Tibial nerve (tissue), 4 donors: ENCODE measurements at regions not wholly inside any gene's neighbourhood (a gene's known extent, or its start where the extent isn't known, plus 50 kb on each side); places are given as distances from the start of the nearest gene placed in this dataset.
"Not testable (repeated sequence)": the region's sequence is repeated elsewhere in the genome, so short reads cannot be mapped to it uniquely, and the experiment has no call there.

Experiments
- DNase-seq, 2 donors: peaks; one replicate each; pipeline ENCODE4 v3.0.0-alpha.2; 2019; ENCODE audit warnings: low spot score in 2 of 2
- H3K27ac ChIP-seq, 4 donors: fragments of 200-600 bp; sonication (generic) in 3 of 4; one replicate each; pipeline ENCODE4 v1.5.1; 2017 to 2019; ENCODE audit warnings: mild to moderate bottlenecking in 1 of 4
- H3K27me3 ChIP-seq, 2 donors: fragments of 200-600 bp; sonication (generic) in 1 of 2; one replicate each; pipeline versions ENCODE4 v1.5.1 to v1.6.0; 2017 to 2019
- H3K36me3 ChIP-seq, 3 donors: fragments of 200-600 bp; sonication (generic); one replicate each; pipeline ENCODE4 v1.5.1; 2018 to 2019
- H3K4me1 ChIP-seq, 4 donors: fragments of 200-600 bp; sonication (generic) in 3 of 4; one replicate each; pipeline ENCODE4 v1.5.1; 2017 to 2019
- H3K4me3 ChIP-seq, 4 donors: fragments of 200-600 bp; sonication (generic) in 3 of 4; one replicate each; pipeline ENCODE4 v1.5.1; 2017 to 2019; ENCODE audit warnings: mild to moderate bottlenecking in 1 of 4, moderate library complexity in 1 of 4
- H3K9me3 ChIP-seq, 4 donors: fragments of 200-600 bp; sonication (generic) in 3 of 4; one replicate each; pipeline ENCODE4 v1.5.1; 2017 to 2019
- CTCF ChIP-seq, 5 experiments: fragments of 200-600 bp in 3 of 5; fragments of 450-650 bp in 2 of 5; sonication (generic) in 3 of 5; IDR thresholded peaks; one replicate each; pipeline ENCODE4 v1.5.1; 2016 to 2019; ENCODE audit warnings: antibody characterized with exemption in 5 of 5, mild to moderate bottlenecking in 3 of 5, moderate library complexity in 2 of 5
- EP300 ChIP-seq, 2 donors: sonication (generic); formaldehyde crosslinking; IDR thresholded peaks; one replicate each; pipeline ENCODE4 v1.6.1; 2017; ENCODE audit warnings: antibody characterized with exemption in 2 of 2, mild to moderate bottlenecking in 1 of 2
- POLR2A ChIP-seq, 2 donors: fragments of 450-650 bp; IDR thresholded peaks; one replicate each; pipeline ENCODE4 v1.6.1; 2017; ENCODE audit warnings: antibody characterized with exemption in 2 of 2, mild to moderate bottlenecking in 2 of 2, moderate library complexity in 2 of 2
- WGBS, 2 donors: methylation state at CpG; one replicate each; pipeline ENCODE4 v1.1.5; 2018; 5-methylcytosine and 5-hydroxymethylcytosine counted together

- Histone ChIP-seq H3K9me3 (peaks cover 0 to 26% (median 0%) of the 10 kb centered on the region in 4 donors), H3K27ac (no peak overlapping the region), H3K4me1 (peaks cover 0 to 7% (median 0%) of the 10 kb centered on the region in 4 donors), H3K4me3 (no peak overlapping the region), H3K36me3 (no peaks in the 10 kb centered on the region), H3K27me3 (no peaks in the 10 kb centered on the region)
- WGBS, 2 donors, result 75 to 84% methylated on average over 3 of the region's 3 CpGs
- no peak for DNase-seq
- TF ChIP-seq POLR2A (IDR thresholded peaks at IDR 0.05), result no peak
- no peak for TF ChIP-seq CTCF (IDR thresholded peaks at IDR 0.05)
- TF ChIP-seq EP300 (IDR thresholded peaks at IDR 0.05), result no peak
These were observed 1106.1 kb upstream of the GOT2 start for GRCh38 chr16:59840169-59840568.

- H3K27me3 ChIP-seq, result no peaks in the 10 kb centered on the region
- H3K27ac ChIP-seq, result no peak overlapping the region
- DNase-seq, result no peak
- H3K4me3 ChIP-seq, result no peak overlapping the region
- TF ChIP-seq CTCF (IDR thresholded peaks at IDR 0.05) (no peak), POLR2A (IDR thresholded peaks at IDR 0.05) (no peak), EP300 (IDR thresholded peaks at IDR 0.05) (no peak)
- WGBS, 2 donors, result 88 to 94% methylated on average over 1 of the region's 1 CpG
- H3K9me3 ChIP-seq, result no peaks in the 10 kb centered on the region
- no peaks in the 10 kb centered on the region for H3K4me1 ChIP-seq
- H3K36me3 ChIP-seq, result no peaks in the 10 kb centered on the region
These were observed 1092.7 kb upstream of the GOT2 start for GRCh38 chr16:59826767-59827166.

GRCh38 chr16:59809488-59809887, 1075.4 kb upstream of the GOT2 start:
- H3K27ac ChIP-seq, H3K27me3 ChIP-seq, H3K4me3 ChIP-seq, H3K36me3 ChIP-seq, H3K4me1 ChIP-seq, H3K9me3 ChIP-seq, DNase-seq: not testable (repeated sequence)
- 87 to 92% methylated on average over 11 of the region's 11 CpGs for WGBS, 2 donors

- H3K36me3 ChIP-seq, result no peaks in the 10 kb centered on the region
- DNase-seq, result no peak
- no peak for TF ChIP-seq CTCF (IDR thresholded peaks at IDR 0.05)
- TF ChIP-seq EP300 (IDR thresholded peaks at IDR 0.05), result no peak
- no peak for TF ChIP-seq POLR2A (IDR thresholded peaks at IDR 0.05)
- no peak overlapping the region for H3K4me3 ChIP-seq
- WGBS, 2 donors, result 86 to 95% methylated on average over 1 of the region's 1 CpG
- no peaks in the 10 kb centered on the region for H3K27me3 ChIP-seq
- peaks cover 0 to 38% (median 0%) of the 10 kb centered on the region in 4 donors for H3K9me3 ChIP-seq
- H3K27ac ChIP-seq, result no peak overlapping the region
- no peaks in the 10 kb centered on the region for H3K4me1 ChIP-seq
These were observed 1049.1 kb upstream of the GOT2 start for GRCh38 chr16:59783191-59783590.

- Histone ChIP-seq H3K4me1 (no peaks in the 10 kb centered on the region), H3K36me3 (no peaks in the 10 kb centered on the region), H3K27me3 (no peaks in the 10 kb centered on the region), H3K9me3 (peaks cover 0 to 15% (median 0%) of the 10 kb centered on the region in 4 donors), H3K4me3 (no peak overlapping the region), H3K27ac (no peak overlapping the region)
- TF ChIP-seq CTCF (IDR thresholded peaks at IDR 0.05), result no peak
- TF ChIP-seq POLR2A (IDR thresholded peaks at IDR 0.05), result no peak
- no peak for TF ChIP-seq EP300 (IDR thresholded peaks at IDR 0.05)
- no peak for DNase-seq
These were observed 1039.2 kb upstream of the GOT2 start for GRCh38 chr16:59773330-59773729.

GRCh38 chr16:59759296-59759695, 1025.2 kb upstream of the GOT2 start:
- no peaks in the 10 kb centered on the region for H3K36me3 ChIP-seq
- no peak for TF ChIP-seq EP300 (IDR thresholded peaks at IDR 0.05)
- TF ChIP-seq CTCF (IDR thresholded peaks at IDR 0.05), result no peak
- no peak for TF ChIP-seq POLR2A (IDR thresholded peaks at IDR 0.05)
- 59 to 61% methylated on average over 3 of the region's 3 CpGs for WGBS, 2 donors
- no peak overlapping the region for H3K27ac ChIP-seq
- DNase-seq, result no peak
- no peak overlapping the region for H3K4me3 ChIP-seq
- no peaks in the 10 kb centered on the region for H3K4me1 ChIP-seq
- no peaks in the 10 kb centered on the region for H3K27me3 ChIP-seq
- H3K9me3 ChIP-seq, result peaks cover 0 to 10% (median 0%) of the 10 kb centered on the region in 4 donors
